NT2/D1 (cell line): ENCODE measurements at regions not wholly inside any gene's neighbourhood (a gene's known extent, or its start where the extent isn't known, plus 50 kb on each side); places are given as distances from the start of the nearest gene placed in this dataset.

Source experiments
- SUZ12 ChIP-seq: IDR thresholded peaks from 2 replicates; pipeline ENCODE4 v1.6.1; 2011; ENCODE audit not compliant: insufficient read length, insufficient read depth; ENCODE audit errors: extremely low read depth
- YY1 ChIP-seq: IDR thresholded peaks from 2 replicates; pipeline ENCODE4 v1.6.1; 2011; ENCODE audit not compliant: insufficient read length, insufficient read depth

DNA sequence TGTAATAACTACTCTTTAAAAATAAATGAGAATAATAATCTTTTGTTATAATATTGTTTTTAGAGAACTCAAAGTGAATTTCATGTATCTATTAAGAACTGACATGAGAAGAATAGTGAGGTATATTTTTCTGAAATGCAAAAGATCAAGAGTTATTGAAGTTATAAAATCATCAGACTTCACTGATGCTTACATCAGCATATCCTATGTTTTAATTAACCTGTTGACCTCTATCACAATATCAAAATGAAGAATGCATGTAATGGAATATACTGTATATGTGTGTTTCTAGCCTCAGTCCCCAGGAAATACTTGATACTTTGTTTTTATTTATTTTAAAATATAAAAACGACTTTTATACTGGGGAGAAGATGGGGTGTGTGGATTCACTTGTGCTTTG is 533.1 kb downstream of the KCTD16 start:
- TF ChIP-seq SUZ12 (no peak), YY1 (no peak)
